ENCODE measurements at regions not wholly inside any gene's neighbourhood (a gene's known extent, or its start where the extent isn't known, plus 50 kb on each side); places are given as distances from the start of the nearest gene placed in this dataset.
"Not testable (repeated sequence)": the region's sequence is repeated elsewhere in the genome, so short reads cannot be mapped to it uniquely, and the experiment has no call there.

- no peak for DNase-seq (ENCODE audit: low spot score)
Observed at GRCh38 chr2:190150413-190150812, 87.9 kb upstream of the MSTN start.

DNA sequence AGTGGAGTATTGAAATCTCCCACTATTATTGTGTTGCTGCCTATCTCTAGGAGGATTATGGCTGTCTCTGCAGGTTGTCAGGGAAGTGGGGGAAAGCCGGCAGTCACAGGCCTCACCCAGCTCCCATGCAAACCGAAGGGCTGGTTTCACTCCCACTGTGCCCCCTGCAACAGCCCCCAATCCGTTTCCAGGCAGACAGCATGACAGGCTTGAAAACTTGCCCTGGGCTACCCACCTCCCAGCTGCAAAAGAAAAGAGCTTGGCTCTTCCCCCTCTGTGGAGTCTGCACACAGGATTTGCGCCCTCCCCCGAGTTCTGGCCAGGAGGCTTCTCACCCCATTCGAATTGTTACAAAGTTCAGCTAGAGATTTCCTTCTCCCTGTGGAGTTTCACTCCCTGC is 87.4 kb upstream of the MSTN start:
- no peak for DNase-seq (ENCODE audit: low spot score)

DNA sequence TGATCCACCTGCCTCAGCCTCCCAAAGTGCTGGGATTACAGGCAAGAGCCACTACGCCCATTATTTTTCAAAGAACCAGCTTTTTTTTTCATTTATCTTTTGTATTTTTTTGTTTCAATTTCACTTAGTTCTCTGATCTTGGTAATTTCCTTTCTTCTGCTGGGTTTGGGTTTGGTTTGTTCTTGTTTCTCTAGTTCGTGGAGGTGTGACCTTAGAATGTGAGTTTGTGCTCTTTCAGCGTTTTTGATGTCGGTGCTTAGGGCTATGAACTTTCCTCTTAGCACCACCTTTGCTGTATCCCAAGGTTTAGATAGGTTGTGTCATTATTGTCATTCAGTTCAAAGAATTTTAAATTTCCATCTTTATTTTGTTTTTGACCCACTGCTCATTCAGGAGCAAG is 86.7 kb upstream of the MSTN start:
- no peak for DNase-seq (ENCODE audit: low spot score)

DNA sequence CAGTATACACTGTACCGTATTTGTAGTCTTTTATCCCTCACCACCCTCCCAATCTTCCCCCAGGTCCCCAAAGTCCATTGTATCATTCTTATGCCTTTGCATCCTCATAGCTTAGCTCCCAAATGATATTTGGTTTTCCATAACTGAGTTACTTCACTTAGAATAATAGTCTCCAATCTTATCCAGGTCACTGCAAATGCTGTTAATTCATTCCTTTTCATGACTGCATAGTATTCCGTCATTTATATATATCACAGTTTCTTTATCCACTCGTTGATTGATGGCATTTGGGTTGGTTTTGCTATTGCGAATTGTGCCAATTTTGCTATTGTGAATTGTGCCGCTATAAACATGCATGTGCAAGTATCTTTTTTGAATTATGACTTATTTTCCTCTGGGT is 83.6 kb upstream of the MSTN start:
- not testable (repeated sequence) for DNase-seq (ENCODE audit: low spot score)

DNA sequence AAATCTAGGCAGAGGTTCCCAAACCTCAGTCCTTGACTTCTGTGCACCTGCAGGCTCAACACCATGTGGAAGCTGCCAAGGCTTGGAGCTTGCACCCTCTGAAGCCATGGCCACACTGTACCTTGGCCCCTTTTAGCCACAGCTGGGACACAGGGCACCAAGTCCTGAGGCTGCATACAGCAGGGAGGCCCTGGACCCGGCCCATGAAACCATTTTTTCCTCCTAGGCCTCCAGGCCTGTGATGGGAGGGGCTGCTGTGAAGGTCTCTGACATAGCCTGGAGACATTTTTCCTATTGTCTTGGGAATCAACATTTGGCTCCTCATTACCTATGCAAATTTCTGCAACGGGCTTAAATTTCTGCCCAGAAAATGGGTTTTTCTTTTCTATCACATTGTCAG is 77.9 kb upstream of the MSTN start:
- DNase-seq (ENCODE audit: low spot score) = not testable (repeated sequence)

- DNase-seq (ENCODE audit: low spot score) = no peak
Observed at GRCh38 chr2:190139371-190139770, 76.8 kb upstream of the MSTN start.

DNA sequence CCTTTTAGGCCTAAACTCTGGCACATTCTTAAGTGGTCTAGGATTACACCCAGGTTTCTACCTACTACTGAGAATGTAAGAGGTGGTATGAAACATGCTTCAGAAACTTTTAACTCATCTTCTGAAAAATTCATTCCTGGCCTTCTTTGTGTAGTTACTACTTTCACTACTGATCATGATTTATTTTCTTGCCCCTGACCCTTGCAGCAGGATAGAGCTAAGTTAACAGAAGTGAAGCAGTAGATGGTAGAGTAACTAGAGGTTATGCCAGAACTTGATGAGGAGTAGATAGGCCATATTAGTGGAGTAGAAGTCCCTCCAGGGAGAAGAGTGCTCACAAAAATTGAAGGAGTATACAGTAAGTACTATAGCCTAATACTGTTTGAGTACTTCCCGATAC is 75.5 kb upstream of the MSTN start:
- no peak for DNase-seq (ENCODE audit: low spot score)

GRCh38 chr2:190137561-190137960 is 75.0 kb upstream of the MSTN start:
- DNase-seq (ENCODE audit: low spot score) = no peak

- DNase-seq (ENCODE audit: low spot score) = no peak
Observed at GRCh38 chr2:190136825-190137224, 74.3 kb upstream of the MSTN start.

DNA sequence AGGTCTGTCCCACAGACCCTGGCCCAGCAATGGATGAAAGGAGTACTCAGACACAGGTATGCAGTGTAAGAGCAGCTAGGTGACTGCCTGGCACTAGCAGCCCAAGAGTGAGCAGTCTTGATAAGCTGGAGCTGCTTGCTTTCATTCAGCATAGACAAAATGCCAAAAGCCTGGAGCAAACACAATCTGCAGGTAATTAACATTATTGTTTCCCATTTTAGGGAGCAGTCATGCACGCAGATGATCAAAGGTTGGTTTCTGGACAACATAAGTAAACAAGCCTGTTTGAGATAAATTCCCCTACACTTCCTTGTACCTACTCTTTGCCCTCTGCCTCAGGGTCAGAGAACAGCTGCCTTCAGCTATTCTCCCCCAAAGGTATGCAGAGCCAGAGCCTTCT is 73.7 kb upstream of the MSTN start:
- DNase-seq (ENCODE audit: low spot score) = peak; percentile 82

DNA sequence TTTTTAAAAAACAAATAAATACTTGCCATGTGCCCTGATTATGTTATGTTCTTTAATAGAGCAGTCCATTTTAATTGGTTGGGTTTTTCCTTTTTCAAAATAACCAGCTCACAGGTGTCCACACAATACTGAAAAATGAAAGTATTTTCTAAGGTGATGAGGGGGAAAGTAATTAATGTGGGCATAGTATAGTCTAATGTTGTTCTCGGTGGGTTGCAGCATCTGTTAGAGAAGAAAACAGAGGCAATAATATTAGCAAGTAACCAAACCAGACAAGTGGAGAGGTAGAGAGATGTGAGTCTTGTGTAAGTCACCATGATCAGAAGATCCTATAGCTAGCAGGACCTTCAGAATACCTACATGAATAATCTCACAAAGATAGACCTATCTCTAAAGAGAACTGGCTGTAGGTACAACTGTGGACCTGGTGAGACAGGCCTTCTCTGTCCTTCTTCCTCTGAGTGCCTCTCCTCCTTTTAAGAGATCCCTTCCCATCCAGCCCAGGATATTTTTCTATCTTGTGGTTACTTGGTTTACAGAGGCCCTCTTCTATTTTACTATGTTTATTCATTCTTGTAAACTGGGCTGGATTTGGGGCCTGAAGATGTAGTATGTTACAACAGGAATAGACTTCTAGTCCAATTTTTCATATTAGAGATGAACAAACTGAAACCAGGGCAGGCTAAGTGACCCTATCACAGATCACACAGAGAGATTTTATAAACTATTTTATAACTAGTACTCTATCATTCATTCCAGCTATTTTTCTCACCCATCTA is 67.1 kb upstream of the MSTN start:
- no peak for DNase-seq (ENCODE audit: low spot score)

DNA sequence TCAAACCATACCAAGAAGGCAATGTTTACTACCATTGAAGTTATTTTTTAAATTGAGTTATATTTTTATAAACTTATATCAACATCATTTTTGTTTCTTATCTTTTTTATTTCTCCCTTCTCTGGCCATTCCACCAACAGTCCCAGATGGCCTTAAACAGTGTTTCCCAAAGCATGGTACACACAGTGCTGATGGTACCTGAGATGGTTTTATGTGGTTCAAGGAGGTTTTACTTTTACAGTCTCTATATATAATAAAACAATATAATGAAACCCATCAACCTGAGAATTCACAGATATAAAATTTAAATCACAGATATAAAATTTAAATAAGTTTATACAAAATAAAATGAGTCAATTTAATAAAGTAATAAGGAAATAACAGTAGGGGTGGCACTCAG is 65.1 kb upstream of the MSTN start:
- DNase-seq (ENCODE audit: low spot score) = no peak

DNA sequence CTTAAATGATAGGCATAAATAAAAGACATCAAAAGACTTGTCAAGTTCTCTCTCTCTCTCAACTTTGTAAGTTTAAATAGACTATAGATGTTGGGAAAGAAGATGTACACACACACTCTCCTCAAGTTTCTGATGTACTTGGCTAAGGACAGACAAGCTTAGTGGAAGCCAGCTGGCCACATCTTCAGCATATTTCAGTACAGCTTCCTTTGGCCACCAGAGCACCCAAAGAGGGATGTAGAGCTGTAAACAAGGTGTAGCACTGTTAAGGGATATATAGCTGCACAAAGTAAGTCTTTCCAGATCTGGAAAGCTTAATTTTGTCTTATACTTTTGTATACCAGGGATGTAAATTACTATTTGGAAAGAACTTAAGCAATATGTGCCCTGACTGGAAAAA is 64.3 kb upstream of the MSTN start:
- no peak for DNase-seq (ENCODE audit: low spot score)

GRCh38 chr2:190123956-190124355 is 61.4 kb upstream of the MSTN start:
- DNase-seq (ENCODE audit: low spot score) = no peak

- DNase-seq (ENCODE audit: low spot score) = peak; percentile 22
Observed at GRCh38 chr2:190121971-190122370, 59.4 kb upstream of the MSTN start.

DNA sequence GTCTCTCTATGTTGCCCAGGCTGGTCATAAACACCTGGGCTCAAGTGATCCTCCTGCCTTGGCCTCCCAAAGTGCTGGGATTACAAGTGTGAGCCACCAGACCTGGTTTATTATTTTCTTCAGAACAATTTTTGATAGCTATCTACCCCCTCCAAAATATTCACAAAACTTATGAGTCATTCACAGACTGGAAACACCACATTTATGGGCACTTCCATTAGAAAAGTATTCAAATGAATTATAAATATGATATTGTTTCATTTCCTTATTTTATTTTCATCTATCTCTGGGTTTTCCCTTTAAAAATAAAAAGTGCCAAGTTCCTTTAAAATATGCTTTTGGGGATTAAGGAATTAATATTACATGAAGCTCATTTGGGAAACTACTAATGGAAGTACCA is 58.8 kb upstream of the MSTN start:
- DNase-seq (ENCODE audit: low spot score) = no peak

GRCh38 chr2:190119923-190120590 is 57.5 kb upstream of the MSTN start:
- no peak for DNase-seq (ENCODE audit: low spot score)

DNA sequence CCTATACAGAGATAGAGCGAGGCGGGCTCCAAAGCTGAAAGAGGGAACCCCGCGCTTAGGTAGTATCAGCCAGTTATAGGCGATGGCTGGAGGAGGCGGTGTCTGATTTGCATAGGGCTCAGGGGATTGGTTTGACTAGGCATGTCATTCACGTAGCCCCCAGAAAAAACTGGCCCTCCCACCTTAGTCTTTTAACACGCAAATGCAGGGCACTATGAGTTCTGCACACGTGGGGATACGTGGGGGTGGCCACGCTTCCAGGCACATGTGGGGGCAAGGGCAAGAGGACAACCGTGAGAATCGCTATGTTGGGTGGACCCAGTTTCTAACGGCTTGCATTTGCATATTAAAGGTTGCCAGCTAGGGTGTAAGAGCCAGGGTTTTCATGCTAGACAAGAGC is 56.7 kb upstream of the MSTN start:
- DNase-seq (ENCODE audit: low spot score) = no peak

GRCh38 chr2:190117305-190117704 is 54.8 kb upstream of the MSTN start:
- no peak for DNase-seq (ENCODE audit: low spot score)

GRCh38 chr2:190113000-190113399 is 50.5 kb upstream of the MSTN start:
- no peak for DNase-seq (ENCODE audit: low spot score)

All from LoVo (cell line).